Limb (tissue), 2 donors: ENCODE measurements at regions not wholly inside any gene's neighbourhood (a gene's known extent, or its start where the extent isn't known, plus 50 kb on each side); places are given as distances from the start of the nearest gene placed in this dataset.
A peak's percentile ranks its signal among the peaks of the same experiment; 100 is the strongest.

Source experiments
- DNase-seq, 2 donors: peaks; one replicate each; pipeline ENCODE4 v3.0.0-alpha.2; 2016; ENCODE audit errors: extremely low spot score in 2 of 2

DNA sequence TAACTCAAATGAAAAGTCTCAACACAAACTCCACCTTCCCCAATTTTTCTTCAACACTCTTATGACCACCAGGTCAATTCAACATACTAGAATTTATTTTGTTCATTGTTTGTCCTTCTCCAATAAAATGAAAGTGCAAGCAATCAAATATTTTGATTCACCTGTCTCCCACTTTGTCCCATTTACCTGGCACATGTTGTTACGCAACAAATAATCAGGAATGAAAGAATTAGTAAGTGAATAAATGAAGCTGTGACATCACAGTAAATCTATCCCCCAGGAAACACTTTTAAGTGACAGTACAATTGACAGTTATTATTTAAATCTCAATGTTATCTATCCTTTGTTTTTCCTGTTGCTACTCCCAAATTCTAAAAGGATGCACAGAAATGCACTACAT, 393.7 kb upstream of the OPRM1 start:
- DNase-seq, result no peak

DNA sequence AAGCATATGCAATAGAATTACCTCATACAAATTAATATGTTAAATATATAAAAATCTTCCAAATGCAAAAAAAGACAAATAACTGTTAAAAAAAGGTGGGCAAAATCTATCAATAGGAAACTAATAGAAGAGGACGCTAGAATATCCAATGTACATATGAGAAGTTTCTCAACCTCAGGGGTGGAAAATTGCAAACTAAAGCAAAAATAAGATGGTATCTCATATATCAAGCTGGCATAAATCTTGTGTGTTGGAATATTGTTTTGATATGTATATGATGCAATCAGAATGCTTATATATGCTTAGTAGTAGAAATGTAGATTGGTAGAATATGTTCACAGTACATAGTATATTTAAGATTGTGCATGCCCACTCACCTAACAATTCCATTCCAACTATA, 395.0 kb upstream of the OPRM1 start:
- no peak for DNase-seq

DNA sequence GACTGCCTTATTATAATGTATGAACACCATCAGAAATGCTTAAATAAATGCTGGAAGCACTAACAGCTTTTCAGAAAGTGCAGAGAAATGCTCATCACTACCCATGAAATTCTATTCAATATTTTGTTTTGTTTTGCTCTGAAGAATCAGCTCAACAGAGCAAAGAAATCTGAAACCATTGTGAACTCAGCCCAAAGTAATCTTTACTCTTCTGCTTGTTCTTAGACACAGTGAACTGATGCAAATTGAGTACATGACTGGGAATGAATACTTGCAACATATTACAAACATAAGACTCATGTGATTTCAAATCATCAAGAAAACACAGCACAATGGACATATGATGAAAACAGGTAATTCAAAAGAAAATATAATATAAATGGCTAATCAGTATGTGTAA, 404.6 kb upstream of the OPRM1 start:
- DNase-seq, result no peak

DNA sequence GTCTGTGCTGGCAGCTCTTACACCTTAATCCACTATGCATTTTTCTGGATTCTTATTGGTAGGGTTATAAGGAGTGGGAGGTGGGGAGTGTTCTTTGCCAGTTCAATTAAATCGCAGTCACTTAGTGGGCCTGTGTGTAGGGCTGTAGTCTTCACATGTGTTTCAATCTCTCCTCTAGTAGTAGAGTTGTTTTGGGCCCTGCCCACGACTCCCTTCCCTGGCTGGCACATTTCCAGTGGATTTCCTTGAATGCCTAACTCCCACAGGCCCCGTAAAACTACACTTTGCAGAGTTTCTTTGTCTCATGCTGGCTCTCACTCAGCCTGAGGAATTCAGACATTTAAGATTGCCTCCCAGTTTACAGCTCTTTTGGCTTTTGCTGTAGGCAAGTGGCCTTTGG, 414.0 kb upstream of the OPRM1 start:
- DNase-seq, result peak; percentile 73 to 81

DNA sequence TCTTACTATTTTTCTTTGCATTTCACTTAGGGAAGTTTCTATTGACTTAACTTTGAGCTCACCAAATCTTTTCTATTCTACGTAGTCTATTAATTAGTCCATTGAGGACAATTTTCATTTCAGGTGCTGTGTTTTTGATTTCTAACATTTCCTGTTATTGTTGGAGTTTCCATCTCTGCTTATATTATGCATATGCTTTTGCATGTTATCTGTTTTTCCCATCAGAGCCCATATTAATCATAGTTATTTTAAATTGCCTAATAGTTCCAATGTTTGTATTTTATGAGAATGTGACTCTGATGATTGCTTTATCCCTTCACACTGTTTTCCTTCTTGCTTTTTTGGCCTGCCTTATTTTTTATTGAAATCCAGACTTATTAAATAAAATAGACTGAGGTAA, 414.5 kb upstream of the OPRM1 start:
- no peak for DNase-seq

DNA sequence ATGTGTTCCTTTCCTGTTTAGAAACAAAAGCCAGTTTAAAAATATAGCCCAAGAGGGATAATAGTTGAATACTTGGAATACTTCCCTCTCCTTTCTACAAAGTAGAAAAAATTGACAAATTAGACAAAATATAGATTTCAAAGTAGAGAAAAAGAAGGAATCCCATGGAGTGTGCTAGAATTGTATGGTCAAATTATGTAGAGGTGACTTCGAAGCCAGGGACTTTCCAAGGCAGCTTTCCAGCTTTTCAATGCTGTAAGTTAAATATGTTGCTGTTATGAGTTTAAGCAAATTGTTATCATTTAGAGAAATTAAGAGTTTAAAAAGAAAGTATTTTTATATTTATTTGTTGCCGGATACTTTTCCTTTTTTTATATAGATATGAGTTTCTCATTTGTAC, 415.5 kb upstream of the OPRM1 start:
- DNase-seq, result no peak

DNA sequence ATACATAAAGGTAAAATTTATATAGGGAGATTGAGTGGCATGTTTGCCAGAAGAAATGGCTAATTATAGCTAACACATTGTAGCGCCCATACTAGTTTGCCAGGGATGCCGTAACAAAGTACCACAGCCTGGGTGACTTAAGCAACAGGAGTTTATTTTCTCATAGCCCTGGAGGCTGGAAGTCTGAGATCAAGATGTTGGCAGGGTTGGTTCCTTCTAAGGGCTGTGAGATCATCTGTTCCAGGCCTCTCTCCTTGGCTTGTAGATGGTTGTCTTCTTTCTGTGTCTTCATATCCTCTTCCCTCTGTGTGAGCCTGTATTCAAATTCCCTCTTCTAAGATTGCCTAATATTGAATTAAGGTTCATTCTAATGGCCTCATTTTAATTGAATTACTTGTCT, 417.5 kb upstream of the OPRM1 start:
- DNase-seq, result no peak

DNA sequence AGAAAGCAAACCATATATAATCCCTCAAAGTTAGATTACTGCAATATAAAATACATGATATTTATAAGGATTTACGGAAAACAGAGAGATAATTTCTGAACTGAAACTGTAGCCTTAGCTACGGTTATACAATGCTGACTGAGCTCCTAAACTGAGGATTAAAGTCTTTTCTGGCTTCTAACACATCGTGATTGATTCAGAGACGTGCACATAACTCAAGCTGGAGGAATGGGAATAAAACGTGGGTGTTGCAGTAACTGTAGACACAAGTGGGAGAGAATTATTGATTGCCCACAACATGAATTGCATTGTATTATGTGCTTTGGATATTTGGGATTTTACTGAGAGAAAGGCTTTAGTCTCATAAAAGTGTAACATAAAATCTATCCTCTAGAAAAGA, 418.0 kb upstream of the OPRM1 start:
- no peak for DNase-seq

DNA sequence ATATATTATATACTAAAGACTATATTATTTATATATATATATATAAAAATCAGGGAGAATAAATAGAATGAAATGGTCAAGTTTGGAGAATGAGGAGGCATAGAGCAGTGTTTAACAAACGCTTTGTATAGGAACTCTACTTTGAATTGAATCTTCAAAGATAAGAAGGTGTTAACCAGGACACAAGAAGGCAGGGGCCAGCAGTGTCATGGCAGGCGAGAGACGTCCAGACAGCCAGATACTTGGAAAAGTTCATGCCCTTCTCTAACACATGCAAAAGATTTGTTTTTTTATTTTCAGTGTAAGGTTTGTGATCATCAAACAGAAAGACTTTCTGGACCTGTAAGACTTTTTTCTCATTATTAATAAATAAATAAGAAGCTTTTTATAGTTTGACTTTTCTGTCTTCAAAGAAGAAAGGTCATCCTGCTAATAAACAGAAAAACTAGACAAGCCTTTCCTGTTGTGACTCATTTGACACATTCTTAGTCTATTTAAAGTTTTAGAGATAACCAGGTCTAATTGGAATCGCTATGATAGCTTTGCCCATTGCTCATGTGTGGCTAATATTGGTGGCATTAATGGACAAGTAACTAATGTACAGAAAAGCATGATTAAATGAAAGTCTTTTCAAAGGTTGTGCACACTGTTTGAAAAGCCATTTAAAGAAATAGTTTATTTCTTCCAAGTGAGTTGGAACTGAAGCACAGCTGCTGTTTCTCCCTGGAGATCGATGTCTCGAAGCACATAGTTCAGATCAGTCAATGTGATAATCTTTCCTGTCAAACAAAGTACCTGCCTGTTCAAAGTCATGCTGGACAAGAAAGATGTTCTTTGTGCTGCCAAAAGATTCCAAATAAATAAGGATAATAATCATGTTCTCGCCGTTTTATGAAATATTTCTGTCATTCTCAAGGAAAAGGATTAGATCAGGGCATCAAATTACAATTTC, 420.4 kb upstream of the OPRM1 start:
- no peak for DNase-seq

DNA sequence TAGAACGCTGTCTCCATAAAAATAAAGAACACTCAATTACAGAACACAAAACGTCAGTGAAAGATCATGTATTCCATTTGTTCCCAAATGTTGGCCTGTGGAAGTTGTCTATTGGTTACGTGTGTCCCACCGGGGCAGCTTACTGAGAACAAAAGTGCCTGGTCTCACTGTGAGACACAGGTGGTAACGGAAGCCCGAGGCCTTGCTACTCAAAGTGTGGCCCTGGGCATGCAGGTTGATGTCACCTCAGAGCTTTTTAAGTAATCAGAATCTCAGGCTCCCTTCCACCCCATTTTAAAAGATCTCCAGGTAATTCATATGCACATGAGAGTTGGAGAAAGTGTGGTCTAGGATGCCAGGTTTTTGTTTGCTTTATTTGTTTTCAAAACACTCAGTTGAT, 422.5 kb upstream of the OPRM1 start:
- no peak for DNase-seq

DNA sequence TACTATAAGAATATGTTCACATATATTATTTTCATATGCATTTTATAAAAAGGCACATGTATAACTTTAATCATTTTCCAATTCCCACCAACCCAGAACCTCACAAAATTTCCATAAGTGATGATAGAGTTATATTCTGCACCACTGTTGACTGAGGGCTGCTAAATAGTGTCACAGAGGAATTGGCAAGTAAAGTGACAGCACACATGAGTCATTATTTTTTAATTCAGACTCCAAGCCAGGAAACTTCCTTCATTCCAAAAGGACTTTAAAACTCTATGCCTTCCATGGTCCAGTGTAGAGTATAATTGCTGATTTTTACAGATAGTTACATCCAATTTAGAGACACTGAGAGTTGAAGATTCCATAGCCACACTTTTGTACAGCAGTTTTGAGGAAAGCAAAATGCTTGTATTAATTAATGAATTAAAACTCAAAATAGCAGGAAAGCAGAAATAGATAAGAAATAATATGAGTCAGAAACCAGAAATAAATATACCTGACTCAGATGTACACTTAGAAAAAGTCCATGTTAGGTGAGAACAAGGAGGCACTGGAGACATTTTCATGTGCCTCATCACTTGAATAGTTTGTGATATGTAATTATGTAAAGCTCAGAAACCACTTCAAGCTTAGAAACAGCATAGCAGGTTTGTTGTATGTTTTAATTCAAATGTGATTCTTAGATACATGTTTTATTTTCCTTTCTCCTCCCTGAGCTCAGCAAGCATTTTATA, 425.2 kb upstream of the OPRM1 start:
- no peak for DNase-seq

DNA sequence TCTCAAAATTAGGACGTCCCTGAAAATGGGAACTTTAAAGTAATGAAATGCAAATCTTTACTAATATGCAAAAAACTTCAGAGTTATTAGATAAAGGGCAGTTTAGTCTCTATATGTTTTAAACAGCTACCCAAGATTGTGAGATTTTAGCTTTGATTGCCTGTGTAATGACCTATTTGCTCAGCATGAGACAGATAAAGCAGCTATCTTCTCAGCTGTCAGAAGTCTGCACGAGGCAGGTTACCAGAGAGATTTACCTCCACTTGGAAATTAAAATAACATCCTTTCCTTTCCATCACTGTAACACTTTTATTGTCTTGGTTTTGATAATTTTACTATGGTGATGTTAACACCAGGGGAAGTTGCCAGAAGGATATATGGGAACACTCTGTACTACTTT, 436.6 kb upstream of the OPRM1 start:
- no peak for DNase-seq

DNA sequence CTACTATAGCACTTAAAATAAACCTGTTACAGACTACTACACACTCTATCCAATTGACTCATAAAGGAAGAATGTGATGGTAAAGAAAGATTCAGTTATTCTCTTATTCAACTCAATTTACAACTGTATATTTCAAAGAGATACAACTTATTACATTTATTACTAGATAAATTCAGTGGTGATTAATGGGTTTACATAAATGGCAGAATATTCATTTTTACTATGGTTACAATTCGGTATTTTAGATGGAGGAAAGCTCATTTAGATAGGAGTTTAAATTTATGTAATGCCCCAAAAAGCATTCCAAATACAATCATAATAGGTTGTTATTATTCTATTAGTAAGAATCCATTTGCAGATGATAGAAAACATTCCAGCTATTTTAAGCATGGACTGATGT, 439.1 kb upstream of the OPRM1 start:
- DNase-seq, result no peak

DNA sequence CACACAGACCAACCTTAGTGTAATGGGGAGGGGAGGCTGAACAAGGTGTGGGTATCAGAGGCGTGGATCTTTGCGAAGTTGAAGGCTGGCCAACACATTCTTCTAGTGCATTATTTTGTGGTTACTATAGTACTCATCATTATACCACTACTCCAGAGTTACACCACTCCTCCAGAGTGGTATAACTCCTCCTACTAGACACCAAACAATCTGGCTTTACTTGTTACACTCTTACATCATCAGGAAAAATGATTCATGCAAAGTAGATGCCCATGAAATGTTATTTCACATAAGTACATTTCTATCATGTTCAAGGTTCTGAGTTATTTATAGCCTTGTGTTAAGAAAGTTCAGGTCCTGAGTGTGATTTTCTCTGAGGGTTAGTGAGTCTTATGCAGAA, 443.1 kb upstream of the OPRM1 start:
- no peak for DNase-seq

DNA sequence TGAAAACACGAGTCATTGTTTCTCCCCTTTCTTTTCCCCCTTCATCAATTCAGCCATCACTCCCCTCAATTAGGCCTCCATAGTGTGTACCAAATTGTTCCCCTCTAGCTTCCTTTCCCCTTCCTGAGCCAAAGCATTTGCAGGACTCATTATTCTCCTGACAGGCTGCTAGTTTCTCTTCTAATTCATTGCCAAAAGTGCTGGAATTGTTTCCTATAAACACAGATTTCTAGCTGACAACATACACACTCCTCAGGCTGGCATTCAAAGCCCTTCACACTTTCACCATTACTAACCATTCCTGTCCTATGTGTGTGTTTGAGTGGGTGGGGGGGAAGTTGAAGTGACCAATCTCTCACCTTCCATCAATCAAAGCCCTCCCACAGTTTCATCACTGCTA, 444.2 kb upstream of the OPRM1 start:
- no peak for DNase-seq

DNA sequence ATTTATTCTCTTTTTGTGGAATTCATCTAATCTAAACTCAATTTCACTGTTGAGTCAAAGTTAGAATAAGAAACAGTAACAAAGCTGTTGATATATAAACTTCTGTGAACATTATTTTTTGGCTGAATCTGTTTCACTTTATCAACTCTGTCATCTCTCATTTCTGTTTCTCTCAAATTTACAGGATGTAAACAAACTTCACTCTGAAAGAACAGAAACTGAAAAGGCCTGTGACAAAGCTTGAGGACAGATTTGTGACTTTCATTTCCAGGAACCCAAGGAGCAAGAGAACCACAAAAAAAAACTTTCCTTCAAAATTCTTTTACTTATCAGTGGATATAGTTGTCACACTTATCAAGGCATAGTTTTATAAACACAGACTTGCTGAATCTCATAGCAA, 447.9 kb upstream of the OPRM1 start:
- no peak for DNase-seq

DNA sequence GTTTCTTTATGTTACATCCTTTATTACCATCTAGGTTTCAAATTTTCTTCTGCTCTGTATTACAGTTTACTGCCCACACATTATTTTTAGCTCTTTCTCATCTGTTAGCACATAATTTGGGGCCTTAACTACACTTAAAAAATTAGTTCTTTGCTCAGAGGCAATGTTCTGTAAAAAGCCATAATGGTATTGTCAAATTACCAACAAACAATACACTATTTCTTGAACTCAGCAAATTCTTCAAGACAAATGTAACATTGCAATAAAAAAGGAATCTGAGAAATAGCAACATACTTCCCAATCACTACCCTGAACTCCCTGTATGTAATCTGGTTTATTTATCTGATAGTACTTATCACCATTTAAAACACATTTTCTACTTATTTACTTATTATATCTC, 448.6 kb upstream of the OPRM1 start:
- no peak for DNase-seq

DNA sequence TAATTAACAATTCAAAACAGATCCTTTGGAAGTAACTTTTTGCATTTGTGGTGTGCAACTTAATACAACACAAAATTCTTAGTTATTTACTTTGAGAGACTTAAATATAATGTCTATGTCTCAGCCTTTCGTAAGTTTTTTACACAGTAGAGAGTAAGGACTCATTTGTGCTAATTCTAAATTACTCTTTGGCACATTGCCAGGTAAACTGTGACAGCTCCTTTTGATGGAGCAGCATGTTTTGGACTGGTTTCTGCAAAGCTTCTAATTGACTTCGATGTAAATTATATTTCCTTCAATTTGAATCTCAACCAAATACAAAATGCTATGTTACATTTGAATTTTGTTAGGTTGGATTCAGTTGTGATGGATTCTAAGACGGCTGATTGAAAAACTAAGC, 450.7 kb upstream of the OPRM1 start:
- DNase-seq, result no peak

DNA sequence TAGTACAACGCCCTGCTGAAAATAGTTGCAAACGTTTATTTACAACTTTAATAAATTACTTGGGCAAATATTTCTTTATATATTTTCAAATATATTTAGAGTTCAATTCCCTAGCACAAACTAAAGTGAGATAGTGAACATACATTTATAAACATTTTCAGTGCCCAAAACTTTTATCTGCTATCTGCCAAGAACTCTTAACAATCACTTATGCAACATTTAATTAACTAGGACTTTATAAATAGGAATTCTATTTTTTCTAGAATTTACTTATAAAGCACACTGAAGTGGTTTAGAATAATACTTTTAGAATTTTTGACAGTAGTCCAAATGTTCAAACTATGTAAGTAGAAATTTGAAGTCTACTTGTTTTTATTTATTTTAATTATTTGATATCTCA, 452.6 kb upstream of the RGS17 start:
- DNase-seq, result no peak

DNA sequence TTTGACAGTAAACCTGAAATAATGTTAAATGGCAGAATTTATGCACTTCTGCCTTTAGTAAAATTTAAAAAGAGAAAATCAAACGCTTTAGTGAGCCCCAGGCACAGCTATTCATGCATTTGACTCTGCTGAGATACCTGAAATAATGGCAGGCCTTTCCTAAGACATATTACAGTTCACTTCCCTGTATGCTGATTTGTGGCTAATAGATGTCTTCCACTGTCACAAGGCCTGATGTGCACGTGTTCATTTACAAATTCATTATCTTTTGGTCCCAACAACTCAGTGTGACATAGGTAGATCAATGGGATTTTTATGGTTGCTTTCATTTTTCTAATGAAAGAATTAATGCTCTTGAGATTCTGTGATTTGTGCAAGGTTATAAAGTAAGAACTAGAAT, 449.7 kb upstream of the RGS17 start:
- no peak for DNase-seq

DNA sequence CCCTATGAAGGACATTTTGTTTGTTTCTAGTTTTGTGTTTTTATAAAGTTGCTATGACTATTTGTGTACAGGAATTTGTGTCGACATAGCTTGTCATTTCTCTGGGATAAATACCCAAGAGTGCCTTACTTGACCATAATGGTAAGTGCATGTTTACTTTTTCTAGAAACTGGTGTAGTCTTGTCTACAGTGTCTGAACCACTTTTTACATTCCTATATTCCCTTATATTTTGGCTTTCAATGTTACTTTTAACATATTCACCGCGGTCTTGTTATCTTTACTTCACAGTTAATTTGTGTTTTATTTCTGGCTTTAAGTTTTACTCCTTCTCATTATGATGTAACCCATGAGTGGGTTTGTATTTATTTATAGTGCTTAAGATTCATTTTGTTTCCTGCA, 444.4 kb upstream of the RGS17 start:
- DNase-seq, result no peak

DNA sequence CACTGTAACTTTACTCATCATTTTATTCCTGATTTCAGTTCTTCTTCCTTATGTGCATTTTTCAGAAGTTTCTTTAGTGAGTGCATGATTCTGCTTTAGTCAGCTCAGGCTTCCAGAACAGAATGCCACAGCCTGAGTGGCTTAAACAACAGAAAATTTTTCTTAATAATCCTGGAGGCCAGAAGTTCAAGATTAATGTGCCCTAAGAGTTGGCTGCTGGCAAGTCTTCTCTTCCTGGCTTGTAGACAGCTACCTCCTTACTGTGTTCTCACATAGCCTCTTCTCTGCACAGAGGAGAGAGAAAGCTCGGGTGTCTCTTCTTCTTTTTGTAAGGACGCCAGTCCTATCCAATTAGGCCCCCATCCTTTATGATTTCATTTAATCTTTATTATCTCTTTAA, 443.1 kb upstream of the RGS17 start:
- DNase-seq, result no peak

DNA sequence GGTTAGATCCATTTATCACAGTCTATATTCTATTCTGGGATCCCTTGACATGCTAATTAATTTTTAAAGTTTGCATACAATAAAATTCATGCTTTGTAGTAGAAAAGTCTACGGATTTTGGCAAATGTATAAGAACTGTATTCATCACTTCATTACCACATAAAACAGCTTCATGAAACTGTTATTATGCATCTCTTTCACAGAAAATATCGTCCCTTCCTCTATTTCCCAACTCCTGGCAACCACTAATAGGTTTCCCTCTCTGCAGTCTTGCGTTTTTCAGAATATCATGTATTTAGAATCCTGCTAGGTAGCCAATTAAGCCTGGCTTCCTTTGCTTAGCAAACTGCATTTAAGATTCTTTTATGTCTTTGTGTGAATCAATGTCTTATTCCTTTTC, 441.3 kb upstream of the RGS17 start:
- no peak for DNase-seq
